Astrocyte (in vitro differentiated cells and primary cell): ENCODE measurements at regions not wholly inside any gene's neighbourhood (a gene's known extent, or its start where the extent isn't known, plus 50 kb on each side); places are given as distances from the start of the nearest gene placed in this dataset.
A peak's percentile ranks its signal among the peaks of the same experiment; 100 is the strongest.

ENCODE experiments used
- DNase-seq: peaks from one replicate; pipeline ENCODE4 v3.0.0-alpha.2; 2010; ENCODE audit warnings: low read depth
- FAIRE-seq: peaks from 2 replicates; lab custom pipeline; 2011; peaks lifted over from hg19 to GRCh38; lab: Jason Lieb, UNC
- H2AFZ ChIP-seq: 2 replicates; pipeline ENCODE4 v1.6.0; 2012; ENCODE audit warnings: low read depth, low read length, inconsistent platforms
- H3K27ac ChIP-seq: 2 replicates; pipeline ENCODE4 v1.5.1; 2011; ENCODE audit warnings: low read depth, low read length, inconsistent platforms
- H3K27me3 ChIP-seq: 2 replicates; pipeline ENCODE4 v1.6.0; 2011; ENCODE audit warnings: low read length, inconsistent platforms; ENCODE audit not compliant: insufficient read depth
- H3K36me3 ChIP-seq: 2 replicates; pipeline ENCODE4 v1.5.1; 2011; ENCODE audit warnings: low read length, inconsistent platforms; ENCODE audit not compliant: insufficient read depth
- H3K4me1 ChIP-seq: 2 replicates; pipeline ENCODE4 v1.5.1; 2011; ENCODE audit warnings: low read length, inconsistent platforms; ENCODE audit not compliant: insufficient read depth
- H3K4me2 ChIP-seq: 2 replicates; pipeline ENCODE4 v1.6.0; 2012; ENCODE audit warnings: low read length, inconsistent platforms
- H3K4me3 ChIP-seq: 2 replicates; pipeline ENCODE4 v1.5.1; 2011; ENCODE audit warnings: low read depth, mild to moderate bottlenecking, low read length, inconsistent platforms; ENCODE audit not compliant: insufficient read depth
- H3K79me2 ChIP-seq: 2 replicates; pipeline ENCODE4 v1.6.0; 2012; ENCODE audit warnings: mild to moderate bottlenecking, low read length, inconsistent platforms; ENCODE audit not compliant: insufficient read depth
- H3K9ac ChIP-seq: 2 replicates; pipeline ENCODE4 v1.6.0; 2012; ENCODE audit warnings: mild to moderate bottlenecking, low read length, inconsistent platforms
- H3K9me3 ChIP-seq: 2 replicates; pipeline ENCODE4 v1.5.1; 2012; ENCODE audit warnings: low read depth, mild to moderate bottlenecking, low read length, inconsistent platforms; ENCODE audit not compliant: insufficient read depth
- H4K20me1 ChIP-seq: 2 replicates; pipeline ENCODE4 v1.6.0; 2012; ENCODE audit warnings: low read length, inconsistent platforms; ENCODE audit not compliant: insufficient read depth
- H3K27ac Mint-ChIP-seq: one replicate; pipeline ENCODE4 v1.8.0; 2021; ENCODE audit warnings: mild to moderate bottlenecking, mixed read lengths; ENCODE audit not compliant: unreplicated experiment
- H3K27me3 Mint-ChIP-seq: one replicate; pipeline ENCODE4 v1.8.0; 2021; ENCODE audit warnings: low read depth, mixed read lengths; ENCODE audit not compliant: unreplicated experiment
- H3K36me3 Mint-ChIP-seq: one replicate; pipeline ENCODE4 v1.8.0; 2021; ENCODE audit warnings: low read depth, mixed read lengths; ENCODE audit not compliant: unreplicated experiment
- H3K4me1 Mint-ChIP-seq: one replicate; pipeline ENCODE4 v1.8.0; 2021; ENCODE audit warnings: low read depth, mixed read lengths; ENCODE audit not compliant: unreplicated experiment
- H3K4me3 Mint-ChIP-seq: one replicate; pipeline ENCODE4 v1.8.0; 2021; ENCODE audit warnings: mild to moderate bottlenecking, moderate library complexity, mixed read lengths; ENCODE audit not compliant: unreplicated experiment
- H3K9me3 Mint-ChIP-seq: one replicate; pipeline ENCODE4 v1.8.0; 2021; ENCODE audit warnings: mild to moderate bottlenecking, mixed read lengths; ENCODE audit not compliant: unreplicated experiment
- EZH2 ChIP-seq: IDR thresholded peaks from 2 replicates; pipeline ENCODE4 v1.6.1; 2012; ENCODE audit warnings: mild to moderate bottlenecking, low read length, inconsistent platforms; ENCODE audit not compliant: insufficient read depth
- TF ChIP-seq, protein P1 (sequence below): IDR thresholded peaks from 2 replicates; pipeline ENCODE4 v1.5.1; 2011; ENCODE audit warnings: low read depth, mild to moderate bottlenecking, inconsistent platforms, low read length, moderate library complexity; ENCODE audit not compliant: insufficient read depth

DNA sequence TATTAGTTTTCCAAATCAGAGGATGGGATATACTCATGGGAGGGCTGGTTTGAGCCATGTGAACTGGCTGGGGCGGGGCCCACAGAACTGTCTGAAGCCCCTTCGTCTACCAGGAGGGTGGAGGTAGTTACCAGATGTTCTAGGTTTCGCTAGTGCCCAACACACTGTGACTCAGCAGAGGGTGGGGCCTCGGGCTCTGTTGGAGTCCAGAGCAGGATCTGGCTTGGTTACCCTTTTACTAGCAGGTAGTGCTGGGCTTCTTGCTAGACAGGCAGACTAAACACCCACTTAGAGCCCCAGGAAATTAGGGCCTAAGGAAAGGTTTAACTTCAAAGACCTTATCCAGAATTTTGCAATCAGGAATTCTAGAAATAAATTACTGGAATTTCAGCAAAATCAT, 56.2 kb upstream of the CHRDL1 start:
- no peak overlapping the region for H2AFZ ChIP-seq
- H3K27me3 Mint-ChIP-seq, result peaks cover 2% of the 10 kb centered on the region
- no peaks in the 10 kb centered on the region for H3K36me3 Mint-ChIP-seq
- no peaks in the 10 kb centered on the region for H3K4me1 ChIP-seq
- FAIRE-seq (peak; percentile 23), DNase-seq (peak; percentile 2)
- H3K9ac ChIP-seq, result no peak overlapping the region
- H3K4me3 Mint-ChIP-seq, result no peak overlapping the region
- no peaks in the 10 kb centered on the region for H3K9me3 ChIP-seq
- H3K27ac Mint-ChIP-seq, result no peak overlapping the region
- no peak overlapping the region for H3K27ac ChIP-seq
- no peaks in the 10 kb centered on the region for H3K27me3 ChIP-seq
- H3K79me2 ChIP-seq, result no peaks in the 10 kb centered on the region
- H3K36me3 ChIP-seq, result no peaks in the 10 kb centered on the region
- peaks cover 3% of the 10 kb centered on the region for H3K4me1 Mint-ChIP-seq
- no peak overlapping the region for H3K4me2 ChIP-seq
- H3K9me3 Mint-ChIP-seq, result no peaks in the 10 kb centered on the region
- H4K20me1 ChIP-seq, result no peaks in the 10 kb centered on the region
- H3K4me3 ChIP-seq, result no peak overlapping the region
- TF ChIP-seq, protein P1, sequence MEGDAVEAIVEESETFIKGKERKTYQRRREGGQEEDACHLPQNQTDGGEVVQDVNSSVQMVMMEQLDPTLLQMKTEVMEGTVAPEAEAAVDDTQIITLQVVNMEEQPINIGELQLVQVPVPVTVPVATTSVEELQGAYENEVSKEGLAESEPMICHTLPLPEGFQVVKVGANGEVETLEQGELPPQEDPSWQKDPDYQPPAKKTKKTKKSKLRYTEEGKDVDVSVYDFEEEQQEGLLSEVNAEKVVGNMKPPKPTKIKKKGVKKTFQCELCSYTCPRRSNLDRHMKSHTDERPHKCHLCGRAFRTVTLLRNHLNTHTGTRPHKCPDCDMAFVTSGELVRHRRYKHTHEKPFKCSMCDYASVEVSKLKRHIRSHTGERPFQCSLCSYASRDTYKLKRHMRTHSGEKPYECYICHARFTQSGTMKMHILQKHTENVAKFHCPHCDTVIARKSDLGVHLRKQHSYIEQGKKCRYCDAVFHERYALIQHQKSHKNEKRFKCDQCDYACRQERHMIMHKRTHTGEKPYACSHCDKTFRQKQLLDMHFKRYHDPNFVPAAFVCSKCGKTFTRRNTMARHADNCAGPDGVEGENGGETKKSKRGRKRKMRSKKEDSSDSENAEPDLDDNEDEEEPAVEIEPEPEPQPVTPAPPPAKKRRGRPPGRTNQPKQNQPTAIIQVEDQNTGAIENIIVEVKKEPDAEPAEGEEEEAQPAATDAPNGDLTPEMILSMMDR, result no peak
- TF ChIP-seq EZH2, result no peak

DNA sequence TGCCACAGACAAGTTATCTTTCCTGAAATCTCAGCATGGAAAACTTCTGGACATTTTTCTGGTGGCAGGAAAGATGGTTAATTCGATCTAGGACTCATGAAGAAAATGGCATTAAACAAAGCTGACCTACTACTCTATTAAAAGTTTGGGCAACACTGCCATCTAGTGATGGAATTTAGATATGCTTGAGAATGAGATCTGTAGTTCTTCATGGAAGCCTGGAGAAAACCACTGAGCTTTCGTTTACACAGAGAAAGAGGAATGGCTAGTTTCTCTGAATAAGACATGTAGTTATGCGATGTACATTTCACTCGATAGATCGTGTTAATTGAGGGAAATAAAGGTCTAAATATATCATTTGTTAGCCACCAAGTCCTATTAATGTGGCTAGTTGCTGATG, 51.7 kb upstream of the CHRDL1 start:
- Mint-ChIP-seq H3K36me3 (no peaks in the 10 kb centered on the region), H3K4me1 (peaks cover 15% of the 10 kb centered on the region)

DNA sequence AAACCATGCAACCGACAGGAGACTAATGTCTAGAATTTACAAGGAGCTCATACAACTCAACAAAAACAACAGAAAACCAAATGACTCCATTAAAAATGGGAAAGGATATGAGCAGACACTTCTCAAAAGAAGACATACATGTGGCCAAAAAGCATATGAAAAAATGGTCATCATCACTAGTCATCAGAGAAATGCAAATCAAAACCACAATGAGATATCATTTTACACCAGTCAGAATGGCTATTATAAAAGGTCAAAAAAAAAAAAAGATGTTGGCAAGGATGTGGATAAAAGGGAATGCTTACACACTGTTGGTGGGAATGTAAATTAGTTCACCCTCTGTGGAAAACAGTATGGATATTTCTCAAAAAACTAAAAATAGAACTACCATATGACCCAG, 50.5 kb upstream of the CHRDL1 start:
- H3K9ac ChIP-seq, result no peak overlapping the region
- FAIRE-seq, result peak; percentile 79
- H3K27ac Mint-ChIP-seq, result peak overlapping the region; percentile 62

More for the DNA sequence above, 51.7 kb upstream of the CHRDL1 start:
- TF ChIP-seq EZH2, result no peak
- TF ChIP-seq, protein P1, result peak; percentile 46
- Histone ChIP-seq H3K27ac (no peak overlapping the region), H3K4me3 (no peak overlapping the region), H3K79me2 (no peaks in the 10 kb centered on the region), H3K4me1 (peaks cover 4% of the 10 kb centered on the region), H4K20me1 (no peaks in the 10 kb centered on the region), H3K36me3 (no peaks in the 10 kb centered on the region), H3K9ac (no peak overlapping the region), H3K4me2 (no peak overlapping the region), H3K9me3 (no peaks in the 10 kb centered on the region), H3K27me3 (no peaks in the 10 kb centered on the region), H2AFZ (no peak overlapping the region)
- FAIRE-seq (peak; percentile 100), DNase-seq (peak; percentile 35)
- Mint-ChIP-seq H3K9me3 (no peaks in the 10 kb centered on the region), H3K4me3 (no peak overlapping the region), H3K27ac (no peak overlapping the region), H3K27me3 (no peaks in the 10 kb centered on the region)

More for the DNA sequence above, 50.5 kb upstream of the CHRDL1 start:
- no peaks in the 10 kb centered on the region for H3K36me3 Mint-ChIP-seq
- no peaks in the 10 kb centered on the region for H3K27me3 ChIP-seq
- H3K9me3 ChIP-seq, result no peaks in the 10 kb centered on the region
- no peaks in the 10 kb centered on the region for H4K20me1 ChIP-seq
- TF ChIP-seq, protein P1, result no peak
- no peaks in the 10 kb centered on the region for H3K27me3 Mint-ChIP-seq
- H3K27ac ChIP-seq, result peak overlapping the region; percentile 12
- no peak overlapping the region for H3K4me3 ChIP-seq
- peaks cover 4% of the 10 kb centered on the region for H3K4me1 ChIP-seq
- no peak overlapping the region for H3K4me3 Mint-ChIP-seq
- no peaks in the 10 kb centered on the region for H3K79me2 ChIP-seq
- H3K36me3 ChIP-seq, result no peaks in the 10 kb centered on the region
- H3K4me2 ChIP-seq, result peak overlapping the region; percentile 68
- no peak overlapping the region for H2AFZ ChIP-seq
- peaks cover 12% of the 10 kb centered on the region for H3K4me1 Mint-ChIP-seq
- no peaks in the 10 kb centered on the region for H3K9me3 Mint-ChIP-seq
- peak; percentile 35 for DNase-seq
